CD14-positive monocyte (primary cell): ENCODE measurements at regions not wholly inside any gene's neighbourhood (a gene's known extent, or its start where the extent isn't known, plus 50 kb on each side); places are given as distances from the start of the nearest gene placed in this dataset.

Experiments used
- DNase-seq, 3 donors: peaks; one replicate each; pipeline ENCODE4 v3.0.0-alpha.2; 2011 to 2022
- H2AFZ ChIP-seq: 2 replicates; pipeline ENCODE4 v1.6.0; 2012; ENCODE audit warnings: mild to moderate bottlenecking, low read depth, low read length, inconsistent platforms; ENCODE audit not compliant: insufficient read depth, poor library complexity, severe bottlenecking
- H3K27ac ChIP-seq, 2 donors: 1 replicate in 1 of 2; 2 replicates in 1 of 2; pipeline ENCODE4 v1.5.1; 2012 to 2013; ENCODE audit warnings: low read length in 2 of 2, control low read depth in 1 of 2, inconsistent platforms in 1 of 2, low read depth in 1 of 2, mild to moderate bottlenecking in 1 of 2
- H3K27me3 ChIP-seq, 2 donors: one replicate each; pipeline versions ENCODE4 v1.6.0 to v1.6.1; 2011 to 2013; ENCODE audit warnings: low read length in 2 of 2; ENCODE audit not compliant: control insufficient read depth in 2 of 2, insufficient read depth in 2 of 2
- H3K36me3 ChIP-seq, 2 donors: replicated peaks in 1 of 2; 1 replicate in 1 of 2; 2 replicates in 1 of 2; pipeline versions ENCODE4 v1.5.1 to v1.6.1; 2012 to 2013; ENCODE audit warnings: low read length in 2 of 2, control low read depth in 1 of 2, inconsistent platforms in 1 of 2, mild to moderate bottlenecking in 1 of 2; ENCODE audit not compliant: insufficient read depth in 2 of 2, control insufficient read depth in 1 of 2
- H3K4me1 ChIP-seq, 2 donors: 1 replicate in 1 of 2; 2 replicates in 1 of 2; pipeline versions ENCODE4 v1.5.1 to v1.6.1; 2012 to 2013; ENCODE audit warnings: low read length in 2 of 2, control low read depth in 1 of 2, inconsistent platforms in 1 of 2, mild to moderate bottlenecking in 1 of 2, moderate library complexity in 1 of 2; ENCODE audit not compliant: insufficient read depth in 2 of 2, control insufficient read depth in 1 of 2
- H3K4me2 ChIP-seq: replicated peaks from 2 replicates; pipeline ENCODE3; 2012; ENCODE audit warnings: low read length, moderate library complexity, mild to moderate bottlenecking; ENCODE audit not compliant: poor library complexity, severe bottlenecking; ENCODE audit errors: extremely low read depth
- H3K4me3 ChIP-seq, 3 experiments: fragments of 200-600 bp in 1 of 3; sonication (generic) in 1 of 3; replicated peaks in 1 of 3; 1 replicate in 2 of 3; 2 replicates in 1 of 3; pipeline ENCODE4 v1.5.1; 2011 to 2013; ENCODE audit warnings: low read length in 3 of 3, mild to moderate bottlenecking in 3 of 3, control low read depth in 2 of 3, low read depth in 2 of 3, inconsistent platforms in 1 of 3, moderate library complexity in 1 of 3
- H3K79me2 ChIP-seq: 2 replicates; pipeline ENCODE4 v1.6.0; 2012; ENCODE audit warnings: mild to moderate bottlenecking, control low read depth, inconsistent platforms, low read length, moderate library complexity; ENCODE audit not compliant: insufficient read depth
- H3K9ac ChIP-seq: 2 replicates; pipeline ENCODE4 v1.6.0; 2017; ENCODE audit warnings: low read length, mild to moderate bottlenecking; ENCODE audit not compliant: insufficient read depth, poor library complexity, severe bottlenecking
- H3K9me3 ChIP-seq, 2 donors: replicated peaks in 1 of 2; 1 replicate in 1 of 2; 2 replicates in 1 of 2; pipeline versions ENCODE4 v1.5.1 to v1.6.1; 2012 to 2013; ENCODE audit warnings: low read length in 2 of 2, control low read depth in 1 of 2; ENCODE audit not compliant: control insufficient read depth in 1 of 2, insufficient read depth in 1 of 2
- H4K20me1 ChIP-seq: 2 replicates; pipeline ENCODE4 v1.6.0; 2012; ENCODE audit warnings: mild to moderate bottlenecking, low read length, control low read depth, moderate library complexity; ENCODE audit not compliant: insufficient read depth
- H3K27ac Mint-ChIP-seq, 7 donors: one replicate each; pipeline ENCODE4 v1.8.0; 2020; ENCODE audit warnings: mild to moderate bottlenecking in 7 of 7, mixed read lengths in 7 of 7, moderate library complexity in 6 of 7, inconsistent platforms in 2 of 7
- H3K27me3 Mint-ChIP-seq, 3 donors: one replicate each; pipeline ENCODE4 v1.8.0; 2021 to 2022; ENCODE audit warnings: low read depth in 3 of 3, mild to moderate bottlenecking in 3 of 3, mixed read lengths in 3 of 3, moderate library complexity in 3 of 3, inconsistent platforms in 1 of 3
- H3K36me3 Mint-ChIP-seq, 2 donors: one replicate each; pipeline ENCODE4 v1.8.0; 2020; ENCODE audit warnings: mixed read lengths in 2 of 2, inconsistent platforms in 1 of 2, mild to moderate bottlenecking in 1 of 2
- H3K4me1 Mint-ChIP-seq: one replicate; pipeline ENCODE4 v1.8.0; 2020; ENCODE audit warnings: mild to moderate bottlenecking, mixed read lengths
- H3K4me3 Mint-ChIP-seq, 2 donors: one replicate each; pipeline ENCODE4 v1.8.0; 2020; ENCODE audit warnings: mild to moderate bottlenecking in 2 of 2, mixed read lengths in 2 of 2, moderate library complexity in 1 of 2
- H3K9me3 Mint-ChIP-seq, 7 donors: one replicate each; pipeline ENCODE4 v1.8.0; 2020 to 2022; ENCODE audit warnings: mixed read lengths in 7 of 7, mild to moderate bottlenecking in 6 of 7, moderate library complexity in 6 of 7, inconsistent platforms in 2 of 7
- WGBS: methylation state at CpG from one replicate; pipeline ENCODE4 v1.1.5; 2013; ENCODE audit warnings: missing lambda C conversion rate; ENCODE audit not compliant: insufficient coverage; 5-methylcytosine and 5-hydroxymethylcytosine counted together
- intact Hi-C, 2 donors: fragments of 100-400 bp; cut with micrococcal nuclease; formaldehyde crosslinking; loops; one replicate each; pipeline versions ENCODE4 v1.15.0 to v1.15.1; 2023
- TF ChIP-seq, protein P1 (sequence below): fragments of 200-600 bp; IDR thresholded peaks from one replicate; pipeline ENCODE4 v1.8.0; 2022; ENCODE audit warnings: antibody characterized with exemption, mild to moderate bottlenecking

DNA sequence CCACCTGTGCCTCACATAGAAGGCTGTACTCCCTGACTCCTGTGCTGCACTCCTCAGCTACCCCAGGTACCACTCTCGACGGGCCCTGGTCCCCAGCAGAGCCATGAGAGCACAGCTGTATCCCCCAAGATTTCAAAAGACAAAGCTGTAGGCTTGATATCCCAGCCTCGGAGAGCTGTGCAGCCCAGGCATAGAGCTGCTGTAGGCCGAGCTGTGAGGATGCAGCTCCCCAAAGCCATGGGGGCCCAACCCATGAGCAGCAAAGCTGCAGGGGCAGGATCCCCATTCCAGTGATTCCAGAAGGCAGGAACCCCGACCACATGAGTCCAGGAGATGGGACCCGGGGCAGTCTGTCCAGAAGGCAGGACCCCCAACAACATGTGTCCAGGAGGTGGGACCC, 123.8 kb upstream of the CBLN2 start:
- Mint-ChIP-seq H3K27me3 (peaks cover 0 to 4% (median 0%) of the 10 kb centered on the region in 3 donors), H3K4me3 (no peak overlapping the region), H3K9me3 (peaks cover 0 to 2% (median 0%) of the 10 kb centered on the region in 7 donors), H3K27ac (no peak overlapping the region), H3K36me3 (no peaks in the 10 kb centered on the region), H3K4me1 (no peaks in the 10 kb centered on the region)
- intact Hi-C loops: no loop called here
- Histone ChIP-seq H3K27me3 (no peaks in the 10 kb centered on the region), H3K79me2 (no peaks in the 10 kb centered on the region), H2AFZ (no peak overlapping the region), H4K20me1 (no peaks in the 10 kb centered on the region), H3K4me1 (no peaks in the 10 kb centered on the region), H3K27ac (no peak overlapping the region), H3K36me3 (no peaks in the 10 kb centered on the region), H3K4me3 (no peak overlapping the region), H3K4me2 (no peak overlapping the region), H3K9me3 (no peaks in the 10 kb centered on the region), H3K9ac (no peak overlapping the region)
- WGBS: 81% methylated on average over 6 of the region's 6 CpGs
- TF ChIP-seq, protein P1, sequence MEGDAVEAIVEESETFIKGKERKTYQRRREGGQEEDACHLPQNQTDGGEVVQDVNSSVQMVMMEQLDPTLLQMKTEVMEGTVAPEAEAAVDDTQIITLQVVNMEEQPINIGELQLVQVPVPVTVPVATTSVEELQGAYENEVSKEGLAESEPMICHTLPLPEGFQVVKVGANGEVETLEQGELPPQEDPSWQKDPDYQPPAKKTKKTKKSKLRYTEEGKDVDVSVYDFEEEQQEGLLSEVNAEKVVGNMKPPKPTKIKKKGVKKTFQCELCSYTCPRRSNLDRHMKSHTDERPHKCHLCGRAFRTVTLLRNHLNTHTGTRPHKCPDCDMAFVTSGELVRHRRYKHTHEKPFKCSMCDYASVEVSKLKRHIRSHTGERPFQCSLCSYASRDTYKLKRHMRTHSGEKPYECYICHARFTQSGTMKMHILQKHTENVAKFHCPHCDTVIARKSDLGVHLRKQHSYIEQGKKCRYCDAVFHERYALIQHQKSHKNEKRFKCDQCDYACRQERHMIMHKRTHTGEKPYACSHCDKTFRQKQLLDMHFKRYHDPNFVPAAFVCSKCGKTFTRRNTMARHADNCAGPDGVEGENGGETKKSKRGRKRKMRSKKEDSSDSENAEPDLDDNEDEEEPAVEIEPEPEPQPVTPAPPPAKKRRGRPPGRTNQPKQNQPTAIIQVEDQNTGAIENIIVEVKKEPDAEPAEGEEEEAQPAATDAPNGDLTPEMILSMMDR: no peak
- DNase-seq: no peak

GRCh38 chr18:72652990-72653593, 109.0 kb upstream of the CBLN2 start:
- Mint-ChIP-seq H3K4me3 (no peak overlapping the region), H3K4me1 (no peaks in the 10 kb centered on the region), H3K27me3 (peaks cover 0 to 3% (median 0%) of the 10 kb centered on the region in 3 donors), H3K9me3 (peaks cover 0 to 5% (median 2%) of the 10 kb centered on the region in 7 donors), H3K36me3 (no peaks in the 10 kb centered on the region), H3K27ac (no peak overlapping the region)
- Histone ChIP-seq H3K36me3 (no peaks in the 10 kb centered on the region), H3K79me2 (no peaks in the 10 kb centered on the region), H2AFZ (no peak overlapping the region), H3K9me3 (no peaks in the 10 kb centered on the region), H3K4me1 (no peaks in the 10 kb centered on the region), H4K20me1 (no peaks in the 10 kb centered on the region), H3K27me3 (no peaks in the 10 kb centered on the region), H3K9ac (no peak overlapping the region), H3K27ac (no peak overlapping the region), H3K4me2 (no peak overlapping the region), H3K4me3 (no peak overlapping the region)
- no peak for DNase-seq
- intact Hi-C loops: no loop called here
- TF ChIP-seq, protein P1: peak; percentile 23
- WGBS: 87% methylated on average over 3 of the region's 3 CpGs
